ENCODE measurements at regions not wholly inside any gene's neighbourhood (a gene's known extent, or its start where the extent isn't known, plus 50 kb on each side); places are given as distances from the start of the nearest gene placed in this dataset.

DNA sequence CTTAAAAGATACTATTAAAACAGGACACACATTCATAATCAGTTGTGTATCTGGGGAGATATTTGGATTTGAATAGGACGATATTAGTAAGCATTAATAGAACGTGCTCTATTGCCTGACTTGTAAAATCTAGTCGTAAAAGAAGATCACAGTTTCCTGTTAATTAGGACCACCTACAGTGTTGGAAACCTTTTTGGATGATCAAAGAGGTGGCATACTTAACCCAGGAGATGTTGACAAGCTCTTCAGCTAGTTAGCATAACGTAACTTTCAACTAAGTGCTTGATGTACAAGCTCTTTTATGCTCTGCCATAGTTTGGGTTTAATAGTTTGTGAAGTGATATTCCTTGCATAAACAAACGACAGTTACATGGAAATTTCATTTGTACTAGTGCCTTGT, 293.3 kb upstream of the NR5A2 start:
- no peak overlapping the region for H3K4ac ChIP-seq (ENCODE audit: low read depth in 1 of 2, low read length in 2 of 2)
- H3K79me1 ChIP-seq (replicated peaks; ENCODE audit: low read length, poor library complexity, severe bottlenecking), result no peaks in the 10 kb centered on the region
- no peak overlapping the region for H2BK12ac ChIP-seq (ENCODE audit: low read length in 2 of 2)
- no peak overlapping the region for H3K27ac ChIP-seq (ENCODE audit: low read length, poor library complexity, severe bottlenecking)
- 0% methylated on average over 2 of the region's 5 CpGs for WGBS
- H2AFZ ChIP-seq (ENCODE audit: low read depth, low read length), result no peak overlapping the region
- no peaks in the 10 kb centered on the region for H3K4me1 ChIP-seq (ENCODE audit: control insufficient read depth, insufficient read depth, low read depth, low read length)
- no peak overlapping the region for H3K4me2 ChIP-seq (ENCODE audit: low read length, poor library complexity, severe bottlenecking)
- H3K9me3 ChIP-seq (ENCODE audit: control insufficient read depth, low read length), result no peaks in the 10 kb centered on the region
- H4K91ac ChIP-seq (ENCODE audit: low read length), result no peak overlapping the region
- no peak for DNase-seq
- peak overlapping the region in 1 of 2 experiments; percentile 62 for H3K4me3 ChIP-seq (ENCODE audit: insufficient read depth in 1 of 2, low read depth in 1 of 2, low read length in 2 of 2)
- H3K36me3 ChIP-seq (ENCODE audit: control insufficient read depth in 1 of 2, insufficient read depth in 2 of 2, low read depth in 1 of 2, low read length in 2 of 2), result no peaks in the 10 kb centered on the region
- H3K18ac ChIP-seq (ENCODE audit: low read depth in 1 of 2, low read length in 2 of 2), result no peak overlapping the region
- no peak overlapping the region for H2BK15ac ChIP-seq (ENCODE audit: low read depth, poor library complexity, severe bottlenecking)
- no peaks in the 10 kb centered on the region for H3K27me3 ChIP-seq (ENCODE audit: control insufficient read depth in 1 of 2, insufficient read depth in 1 of 2, low read length in 2 of 2)
- H2AK5ac ChIP-seq (ENCODE audit: low read length, severe bottlenecking), result no peak overlapping the region
- no peak overlapping the region for H3K23ac ChIP-seq (ENCODE audit: low read length in 2 of 2)
- H2BK5ac ChIP-seq (ENCODE audit: low read depth, low read length, poor library complexity, severe bottlenecking), result no peak overlapping the region
- H4K8ac ChIP-seq (ENCODE audit: low read length), result no peak overlapping the region
- peak overlapping the region; percentile 56 for H3K9ac ChIP-seq (ENCODE audit: low read length)
- no peak overlapping the region for H3K14ac ChIP-seq (ENCODE audit: low read length in 2 of 2)
- no peak overlapping the region for H2BK120ac ChIP-seq (ENCODE audit: low read depth, low read length)

DNA sequence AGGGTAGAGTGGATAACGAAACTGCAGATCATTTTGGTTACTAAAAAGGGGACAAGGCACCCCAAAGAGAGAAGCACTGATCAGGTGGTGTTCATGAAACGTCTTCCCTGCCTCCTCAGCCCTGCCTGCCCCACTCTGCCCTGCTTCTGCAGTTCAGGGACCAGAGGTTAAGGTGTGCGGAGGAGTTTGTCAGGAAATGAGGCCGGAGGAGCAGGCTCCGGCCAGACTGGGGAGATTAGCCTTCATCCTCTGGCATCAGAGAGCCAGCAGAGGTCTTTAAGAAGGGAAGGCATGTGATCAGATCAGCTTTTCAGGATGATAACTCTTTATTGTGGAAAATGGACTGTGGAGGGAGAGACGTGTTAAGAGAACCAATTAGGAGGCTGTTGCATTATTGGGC, 291.9 kb upstream of the NR5A2 start:
- no peak overlapping the region for H2BK5ac ChIP-seq (ENCODE audit: low read depth, low read length, poor library complexity, severe bottlenecking)
- no peak for DNase-seq
- no peaks in the 10 kb centered on the region for H3K36me3 ChIP-seq (ENCODE audit: control insufficient read depth in 1 of 2, insufficient read depth in 2 of 2, low read depth in 1 of 2, low read length in 2 of 2)
- H3K4ac ChIP-seq (ENCODE audit: low read depth in 1 of 2, low read length in 2 of 2), result no peak overlapping the region
- no peak overlapping the region for H2BK120ac ChIP-seq (ENCODE audit: low read depth, low read length)
- no peak overlapping the region for H2AFZ ChIP-seq (ENCODE audit: low read depth, low read length)
- H3K27me3 ChIP-seq (ENCODE audit: control insufficient read depth in 1 of 2, insufficient read depth in 1 of 2, low read length in 2 of 2), result no peaks in the 10 kb centered on the region
- H3K18ac ChIP-seq (ENCODE audit: low read depth in 1 of 2, low read length in 2 of 2), result no peak overlapping the region
- no peaks in the 10 kb centered on the region for H3K79me1 ChIP-seq (replicated peaks; ENCODE audit: low read length, poor library complexity, severe bottlenecking)
- no peak overlapping the region for H3K14ac ChIP-seq (ENCODE audit: low read length in 2 of 2)
- H3K9me3 ChIP-seq (ENCODE audit: control insufficient read depth, low read length), result no peaks in the 10 kb centered on the region
- no peak overlapping the region for H2AK5ac ChIP-seq (ENCODE audit: low read length, severe bottlenecking)
- no peak overlapping the region for H4K91ac ChIP-seq (ENCODE audit: low read length)
- H3K4me2 ChIP-seq (ENCODE audit: low read length, poor library complexity, severe bottlenecking), result no peak overlapping the region
- no peak overlapping the region for H2BK12ac ChIP-seq (ENCODE audit: low read length in 2 of 2)
- no peak overlapping the region for H2BK15ac ChIP-seq (ENCODE audit: low read depth, poor library complexity, severe bottlenecking)
- H4K8ac ChIP-seq (ENCODE audit: low read length), result no peak overlapping the region
- H3K4me1 ChIP-seq (ENCODE audit: control insufficient read depth, insufficient read depth, low read depth, low read length), result no peaks in the 10 kb centered on the region
- H3K9ac ChIP-seq (ENCODE audit: low read length), result no peak overlapping the region
- H3K27ac ChIP-seq (ENCODE audit: low read length, poor library complexity, severe bottlenecking), result no peak overlapping the region
- WGBS, result 79% methylated on average over 5 of the region's 6 CpGs
- H3K23ac ChIP-seq (ENCODE audit: low read length in 2 of 2), result no peak overlapping the region
- H3K4me3 ChIP-seq (ENCODE audit: insufficient read depth in 1 of 2, low read depth in 1 of 2, low read length in 2 of 2), result no peak overlapping the region

DNA sequence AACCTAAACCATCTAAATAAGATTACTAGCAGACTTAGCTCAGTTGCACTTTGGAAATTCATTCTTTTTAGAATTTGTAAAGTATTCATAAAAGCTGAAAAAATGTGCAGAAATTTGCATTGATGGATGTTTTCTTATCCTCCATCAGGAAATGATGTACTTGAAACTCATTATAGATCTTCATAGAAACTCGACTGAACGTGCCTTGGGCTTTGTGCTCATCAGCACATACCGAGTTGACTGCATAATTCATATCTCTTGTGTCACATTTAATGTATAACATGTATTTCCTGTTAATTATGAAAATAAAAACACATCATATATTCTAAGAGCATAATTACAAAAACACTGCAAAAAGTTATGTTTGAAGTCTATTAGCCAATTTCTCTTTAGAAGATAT, 290.9 kb upstream of the NR5A2 start:
- H3K4me3 ChIP-seq (ENCODE audit: insufficient read depth in 1 of 2, low read depth in 1 of 2, low read length in 2 of 2), result no peak overlapping the region
- no peak overlapping the region for H3K18ac ChIP-seq (ENCODE audit: low read depth in 1 of 2, low read length in 2 of 2)
- H3K9ac ChIP-seq (ENCODE audit: low read length), result no peak overlapping the region
- H3K4me1 ChIP-seq (ENCODE audit: control insufficient read depth, insufficient read depth, low read depth, low read length), result no peaks in the 10 kb centered on the region
- H3K27ac ChIP-seq (ENCODE audit: low read length, poor library complexity, severe bottlenecking), result no peak overlapping the region
- H2AK5ac ChIP-seq (ENCODE audit: low read length, severe bottlenecking), result no peak overlapping the region
- H3K9me3 ChIP-seq (ENCODE audit: control insufficient read depth, low read length), result no peaks in the 10 kb centered on the region
- H3K14ac ChIP-seq (ENCODE audit: low read length in 2 of 2), result no peak overlapping the region
- H3K4ac ChIP-seq (ENCODE audit: low read depth in 1 of 2, low read length in 2 of 2), result no peak overlapping the region
- no peak overlapping the region for H2BK5ac ChIP-seq (ENCODE audit: low read depth, low read length, poor library complexity, severe bottlenecking)
- H2BK12ac ChIP-seq (ENCODE audit: low read length in 2 of 2), result no peak overlapping the region
- H3K23ac ChIP-seq (ENCODE audit: low read length in 2 of 2), result no peak overlapping the region
- H4K91ac ChIP-seq (ENCODE audit: low read length), result no peak overlapping the region
- H3K4me2 ChIP-seq (ENCODE audit: low read length, poor library complexity, severe bottlenecking), result no peak overlapping the region
- 92% methylated on average over 2 of the region's 3 CpGs for WGBS
- H3K79me1 ChIP-seq (replicated peaks; ENCODE audit: low read length, poor library complexity, severe bottlenecking), result no peaks in the 10 kb centered on the region
- H4K8ac ChIP-seq (ENCODE audit: low read length), result no peak overlapping the region
- no peak overlapping the region for H2BK120ac ChIP-seq (ENCODE audit: low read depth, low read length)
- DNase-seq, result no peak
- H3K36me3 ChIP-seq (ENCODE audit: control insufficient read depth in 1 of 2, insufficient read depth in 2 of 2, low read depth in 1 of 2, low read length in 2 of 2), result no peaks in the 10 kb centered on the region
- no peak overlapping the region for H2AFZ ChIP-seq (ENCODE audit: low read depth, low read length)
- no peaks in the 10 kb centered on the region for H3K27me3 ChIP-seq (ENCODE audit: control insufficient read depth in 1 of 2, insufficient read depth in 1 of 2, low read length in 2 of 2)
- H2BK15ac ChIP-seq (ENCODE audit: low read depth, poor library complexity, severe bottlenecking), result no peak overlapping the region

DNA sequence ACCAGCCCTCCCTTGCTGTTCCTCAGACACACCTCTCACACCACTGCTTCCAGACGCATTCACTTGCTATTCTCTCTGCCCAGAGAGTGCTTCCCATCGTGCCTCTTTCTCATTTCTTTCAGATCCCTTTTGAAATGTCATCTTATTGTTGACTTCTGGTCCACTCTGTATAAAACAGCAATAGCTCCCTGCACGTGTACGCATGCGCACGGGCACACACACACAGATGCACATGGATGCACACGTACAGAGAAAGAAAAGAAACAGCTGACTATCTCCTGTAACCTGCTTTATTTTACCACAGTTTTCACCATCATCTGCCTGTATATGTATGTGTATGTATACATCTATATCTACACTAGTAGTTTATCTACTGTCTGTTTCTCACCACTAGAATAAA, 285.9 kb upstream of the NR5A2 start:
- WGBS, result 88% methylated on average over 6 of the region's 7 CpGs
- H3K9ac ChIP-seq (ENCODE audit: low read length), result no peak overlapping the region
- H2AK5ac ChIP-seq (ENCODE audit: low read length, severe bottlenecking), result no peak overlapping the region
- no peak overlapping the region for H2BK5ac ChIP-seq (ENCODE audit: low read depth, low read length, poor library complexity, severe bottlenecking)
- no peaks in the 10 kb centered on the region for H3K4me1 ChIP-seq (ENCODE audit: control insufficient read depth, insufficient read depth, low read depth, low read length)
- no peak overlapping the region for H3K14ac ChIP-seq (ENCODE audit: low read length in 2 of 2)
- no peak overlapping the region for H2AFZ ChIP-seq (ENCODE audit: low read depth, low read length)
- no peak overlapping the region for H4K8ac ChIP-seq (ENCODE audit: low read length)
- H3K4ac ChIP-seq (ENCODE audit: low read depth in 1 of 2, low read length in 2 of 2), result no peak overlapping the region
- no peak overlapping the region for H3K18ac ChIP-seq (ENCODE audit: low read depth in 1 of 2, low read length in 2 of 2)
- no peaks in the 10 kb centered on the region for H3K36me3 ChIP-seq (ENCODE audit: control insufficient read depth in 1 of 2, insufficient read depth in 2 of 2, low read depth in 1 of 2, low read length in 2 of 2)
- H3K9me3 ChIP-seq (ENCODE audit: control insufficient read depth, low read length), result no peaks in the 10 kb centered on the region
- no peak for DNase-seq
- H3K4me3 ChIP-seq (ENCODE audit: insufficient read depth in 1 of 2, low read depth in 1 of 2, low read length in 2 of 2), result no peak overlapping the region
- no peak overlapping the region for H2BK120ac ChIP-seq (ENCODE audit: low read depth, low read length)
- no peak overlapping the region for H3K4me2 ChIP-seq (ENCODE audit: low read length, poor library complexity, severe bottlenecking)
- no peak overlapping the region for H3K23ac ChIP-seq (ENCODE audit: low read length in 2 of 2)
- no peak overlapping the region for H2BK15ac ChIP-seq (ENCODE audit: low read depth, poor library complexity, severe bottlenecking)
- peak overlapping the region in 1 of 2 experiments; percentile 8 for H2BK12ac ChIP-seq (ENCODE audit: low read length in 2 of 2)
- no peak overlapping the region for H3K27ac ChIP-seq (ENCODE audit: low read length, poor library complexity, severe bottlenecking)
- no peak overlapping the region for H4K91ac ChIP-seq (ENCODE audit: low read length)
- no peaks in the 10 kb centered on the region for H3K79me1 ChIP-seq (replicated peaks; ENCODE audit: low read length, poor library complexity, severe bottlenecking)
- H3K27me3 ChIP-seq (ENCODE audit: control insufficient read depth in 1 of 2, insufficient read depth in 1 of 2, low read length in 2 of 2), result no peaks in the 10 kb centered on the region

All from mesenchymal stem cell (in vitro differentiated cells and primary cell).